ENCODE measurements at regions not wholly inside any gene's neighbourhood (a gene's known extent, or its start where the extent isn't known, plus 50 kb on each side); places are given as distances from the start of the nearest gene placed in this dataset.

DNA sequence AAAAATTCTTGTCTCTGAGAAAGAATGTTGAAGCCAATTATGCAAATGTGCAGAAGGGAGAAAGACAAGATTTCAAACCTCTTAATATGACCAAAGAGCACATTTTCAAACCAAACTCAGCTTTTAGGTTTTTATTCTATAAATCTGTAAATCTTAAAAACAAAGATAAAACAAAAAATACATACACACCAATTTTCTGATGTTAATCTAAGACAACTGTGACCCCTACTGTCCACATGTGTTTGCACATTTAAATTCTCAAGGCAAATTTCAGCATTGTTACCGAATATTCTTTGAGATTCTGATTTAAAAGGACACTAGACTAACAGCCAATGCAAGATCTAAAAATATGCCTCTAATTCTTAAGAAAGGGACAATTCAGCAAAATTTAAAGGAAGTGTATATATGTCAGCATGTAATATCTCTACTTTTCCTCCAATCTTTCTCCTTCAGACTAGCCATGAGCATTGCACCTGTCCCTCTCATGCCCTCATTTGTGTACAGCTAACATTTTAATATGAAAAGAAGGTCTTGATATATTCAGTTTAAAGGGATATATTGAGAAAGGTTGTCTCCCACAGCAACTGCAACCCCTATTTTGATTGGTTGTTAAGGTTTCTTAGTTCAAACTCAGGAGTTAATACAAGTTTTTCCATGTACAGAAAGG, 417.9 kb downstream of the IPMK start:
- Histone ChIP-seq H3K36me3 (ENCODE audit: control insufficient read depth, insufficient read depth, low read length) (no peaks in the 10 kb centered on the region), H3K4me3 (ENCODE audit: low read depth in 2 of 2, low read length in 2 of 2) (no peak overlapping the region), H3K9me3 (ENCODE audit: control insufficient read depth, insufficient read depth, low read depth, low read length) (no peaks in the 10 kb centered on the region), H3K4me1 (ENCODE audit: control insufficient read depth, insufficient read depth, low read length) (no peaks in the 10 kb centered on the region), H3K27ac (ENCODE audit: low read length) (no peak overlapping the region), H3K27me3 (ENCODE audit: control insufficient read depth, insufficient read depth, low read length) (no peaks in the 10 kb centered on the region)
- intact Hi-C loops (cut with micrococcal nuclease; ENCODE audit: unreplicated experiment) (loop anchor here (10.0 kb wide), 2 partner anchors 265 to 515 kb away; no protein-coding TSS in a partner anchor), in situ Hi-C loops (cut with HindIII; ENCODE audit: low pct_unique_long_range_greater_than_20kb, low sequenced_read_pairs) (no loop called here)
- TF ChIP-seq, protein P1, sequence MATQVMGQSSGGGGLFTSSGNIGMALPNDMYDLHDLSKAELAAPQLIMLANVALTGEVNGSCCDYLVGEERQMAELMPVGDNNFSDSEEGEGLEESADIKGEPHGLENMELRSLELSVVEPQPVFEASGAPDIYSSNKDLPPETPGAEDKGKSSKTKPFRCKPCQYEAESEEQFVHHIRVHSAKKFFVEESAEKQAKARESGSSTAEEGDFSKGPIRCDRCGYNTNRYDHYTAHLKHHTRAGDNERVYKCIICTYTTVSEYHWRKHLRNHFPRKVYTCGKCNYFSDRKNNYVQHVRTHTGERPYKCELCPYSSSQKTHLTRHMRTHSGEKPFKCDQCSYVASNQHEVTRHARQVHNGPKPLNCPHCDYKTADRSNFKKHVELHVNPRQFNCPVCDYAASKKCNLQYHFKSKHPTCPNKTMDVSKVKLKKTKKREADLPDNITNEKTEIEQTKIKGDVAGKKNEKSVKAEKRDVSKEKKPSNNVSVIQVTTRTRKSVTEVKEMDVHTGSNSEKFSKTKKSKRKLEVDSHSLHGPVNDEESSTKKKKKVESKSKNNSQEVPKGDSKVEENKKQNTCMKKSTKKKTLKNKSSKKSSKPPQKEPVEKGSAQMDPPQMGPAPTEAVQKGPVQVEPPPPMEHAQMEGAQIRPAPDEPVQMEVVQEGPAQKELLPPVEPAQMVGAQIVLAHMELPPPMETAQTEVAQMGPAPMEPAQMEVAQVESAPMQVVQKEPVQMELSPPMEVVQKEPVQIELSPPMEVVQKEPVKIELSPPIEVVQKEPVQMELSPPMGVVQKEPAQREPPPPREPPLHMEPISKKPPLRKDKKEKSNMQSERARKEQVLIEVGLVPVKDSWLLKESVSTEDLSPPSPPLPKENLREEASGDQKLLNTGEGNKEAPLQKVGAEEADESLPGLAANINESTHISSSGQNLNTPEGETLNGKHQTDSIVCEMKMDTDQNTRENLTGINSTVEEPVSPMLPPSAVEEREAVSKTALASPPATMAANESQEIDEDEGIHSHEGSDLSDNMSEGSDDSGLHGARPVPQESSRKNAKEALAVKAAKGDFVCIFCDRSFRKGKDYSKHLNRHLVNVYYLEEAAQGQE (IDR thresholded peaks at IDR 0.05; ENCODE audit: insufficient read depth in 1 of 2, low read depth in 2 of 2, low read length in 1 of 2) = no peak
- TF ChIP-seq TCF7L2 (IDR thresholded peaks at IDR 0.05; ENCODE audit: low read depth, low read length) (no peak), POLR2AphosphoS5 (IDR thresholded peaks at IDR 0.05; ENCODE audit: low read depth, low read length) (no peak), SIN3A (IDR thresholded peaks at IDR 0.05; ENCODE audit: borderline replicate concordance, insufficient read depth, low read depth, low read length) (no peak)
- TF ChIP-seq, protein P2, sequence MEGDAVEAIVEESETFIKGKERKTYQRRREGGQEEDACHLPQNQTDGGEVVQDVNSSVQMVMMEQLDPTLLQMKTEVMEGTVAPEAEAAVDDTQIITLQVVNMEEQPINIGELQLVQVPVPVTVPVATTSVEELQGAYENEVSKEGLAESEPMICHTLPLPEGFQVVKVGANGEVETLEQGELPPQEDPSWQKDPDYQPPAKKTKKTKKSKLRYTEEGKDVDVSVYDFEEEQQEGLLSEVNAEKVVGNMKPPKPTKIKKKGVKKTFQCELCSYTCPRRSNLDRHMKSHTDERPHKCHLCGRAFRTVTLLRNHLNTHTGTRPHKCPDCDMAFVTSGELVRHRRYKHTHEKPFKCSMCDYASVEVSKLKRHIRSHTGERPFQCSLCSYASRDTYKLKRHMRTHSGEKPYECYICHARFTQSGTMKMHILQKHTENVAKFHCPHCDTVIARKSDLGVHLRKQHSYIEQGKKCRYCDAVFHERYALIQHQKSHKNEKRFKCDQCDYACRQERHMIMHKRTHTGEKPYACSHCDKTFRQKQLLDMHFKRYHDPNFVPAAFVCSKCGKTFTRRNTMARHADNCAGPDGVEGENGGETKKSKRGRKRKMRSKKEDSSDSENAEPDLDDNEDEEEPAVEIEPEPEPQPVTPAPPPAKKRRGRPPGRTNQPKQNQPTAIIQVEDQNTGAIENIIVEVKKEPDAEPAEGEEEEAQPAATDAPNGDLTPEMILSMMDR (IDR thresholded peaks at IDR 0.05) = peak; percentile 52; the same call in 1 of the 2 replicates
- POLR2A ChIA-PET = no interaction called here
- no peak for ATAC-seq
- peak; percentile 5 for DNase-seq (ENCODE audit: low read depth, low spot score)
- BruUV-seq (replicated peaks) = no TSS peak
- CTCF ChIA-PET = no interaction called here

DNA sequence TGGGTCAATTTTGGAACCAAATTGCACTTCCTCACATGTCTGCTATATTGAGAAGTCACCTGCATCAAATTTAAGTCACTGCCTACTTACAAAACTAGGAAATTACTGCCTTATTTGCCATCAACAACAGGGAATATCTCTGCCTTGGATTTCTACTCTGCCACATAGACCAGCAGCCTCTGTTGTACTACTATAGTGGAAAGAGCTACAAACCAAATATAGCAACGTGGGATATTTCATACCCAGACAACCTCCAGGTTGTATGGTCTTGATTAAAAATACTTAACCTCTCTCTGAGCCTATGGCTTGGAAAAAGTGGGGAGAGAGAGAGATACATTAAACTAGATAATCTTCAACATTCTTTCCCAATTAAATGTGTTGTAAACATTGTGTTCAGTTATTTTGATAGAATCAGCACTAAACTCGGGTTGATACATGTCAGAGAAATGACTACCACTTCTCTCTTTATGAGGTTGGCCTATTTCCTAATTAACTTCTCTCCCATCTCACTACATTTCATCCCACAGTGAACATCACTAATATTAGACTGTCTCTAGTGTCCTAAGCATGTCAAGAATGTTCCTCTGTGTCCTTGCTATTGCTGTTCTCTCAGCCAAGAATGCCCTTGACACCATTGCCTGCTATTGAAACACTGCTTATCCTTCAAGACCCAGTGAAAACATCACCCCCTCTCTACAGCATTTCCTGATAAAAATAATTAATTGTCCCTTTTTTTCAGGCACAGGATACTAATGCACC, 421.2 kb downstream of the IPMK start:
- Histone ChIP-seq H3K27ac (ENCODE audit: low read length) (no peak overlapping the region), H3K36me3 (ENCODE audit: control insufficient read depth, insufficient read depth, low read length) (no peaks in the 10 kb centered on the region), H3K4me1 (ENCODE audit: control insufficient read depth, insufficient read depth, low read length) (no peaks in the 10 kb centered on the region), H3K27me3 (ENCODE audit: control insufficient read depth, insufficient read depth, low read length) (no peaks in the 10 kb centered on the region), H3K4me3 (ENCODE audit: low read depth in 2 of 2, low read length in 2 of 2) (no peak overlapping the region), H3K9me3 (ENCODE audit: control insufficient read depth, insufficient read depth, low read depth, low read length) (no peaks in the 10 kb centered on the region)
- TF ChIP-seq SIN3A (IDR thresholded peaks at IDR 0.05; ENCODE audit: borderline replicate concordance, insufficient read depth, low read depth, low read length) (no peak), POLR2AphosphoS5 (IDR thresholded peaks at IDR 0.05; ENCODE audit: low read depth, low read length) (no peak), TCF7L2 (IDR thresholded peaks at IDR 0.05; ENCODE audit: low read depth, low read length) (no peak)
- TF ChIP-seq, protein P2 (IDR thresholded peaks at IDR 0.05) = no peak
- TF ChIP-seq, protein P1 (IDR thresholded peaks at IDR 0.05; ENCODE audit: insufficient read depth in 1 of 2, low read depth in 2 of 2, low read length in 1 of 2) = no peak
- DNase-seq (ENCODE audit: low read depth, low spot score) (no peak), ATAC-seq (no peak)
- in situ Hi-C loops (cut with HindIII; ENCODE audit: low pct_unique_long_range_greater_than_20kb, low sequenced_read_pairs) (no loop called here), intact Hi-C loops (cut with micrococcal nuclease; ENCODE audit: unreplicated experiment) (loop anchor here (10.0 kb wide), 2 partner anchors 262 to 512 kb away; no protein-coding TSS in a partner anchor)
- CTCF ChIA-PET = no interaction called here
- BruUV-seq (replicated peaks) = no TSS peak
- POLR2A ChIA-PET = no interaction called here

Data from Panc1 (cell line).